Fibroblast of lung (primary cell): ENCODE measurements at regions not wholly inside any gene's neighbourhood (a gene's known extent, or its start where the extent isn't known, plus 50 kb on each side); places are given as distances from the start of the nearest gene placed in this dataset.

ENCODE experiments used
- DNase-seq, 2 donors: peaks; one replicate each; pipeline versions ENCODE4 v3.0.0 to v3.0.0-alpha.2; 2010; ENCODE audit warnings: low read depth in 2 of 2
- H2AFZ ChIP-seq: 2 replicates; pipeline ENCODE4 v1.5.1; 2012; ENCODE audit warnings: low read length, control low read depth, inconsistent platforms
- H3K27ac ChIP-seq: 2 replicates; pipeline ENCODE4 v1.5.1; 2011; ENCODE audit warnings: low read length, control low read depth; ENCODE audit not compliant: insufficient read depth
- H3K27me3 ChIP-seq: 2 replicates; pipeline ENCODE4 v1.5.1; 2011; ENCODE audit warnings: mild to moderate bottlenecking, low read length; ENCODE audit not compliant: control insufficient read depth, insufficient read depth
- H3K36me3 ChIP-seq: 2 replicates; pipeline ENCODE4 v1.5.1; 2011; ENCODE audit warnings: low read length; ENCODE audit not compliant: control insufficient read depth, insufficient read depth
- H3K4me1 ChIP-seq: 2 replicates; pipeline ENCODE4 v1.5.1; 2011; ENCODE audit warnings: low read length; ENCODE audit not compliant: control insufficient read depth, insufficient read depth; ENCODE audit errors: extremely low read depth
- H3K4me2 ChIP-seq: 2 replicates; pipeline ENCODE4 v1.5.1; 2011; ENCODE audit warnings: low read length, control low read depth; ENCODE audit not compliant: insufficient read depth; ENCODE audit errors: extremely low read depth
- H3K4me3 ChIP-seq, 4 experiments: fragments of 200-600 bp in 1 of 4; sonication (generic) in 1 of 4; replicated peaks in 1 of 4; 2 replicates each; pipeline ENCODE4 v1.5.1; 2011 to 2016; ENCODE audit warnings: low read length in 4 of 4, low read depth in 3 of 4, mild to moderate bottlenecking in 3 of 4, control low read depth in 2 of 4, inconsistent platforms in 1 of 4, mixed read lengths in 1 of 4; ENCODE audit not compliant: insufficient read depth in 1 of 4; ENCODE audit errors: control extremely low read depth in 1 of 4
- H3K79me2 ChIP-seq: 2 replicates; pipeline ENCODE4 v1.5.1; 2012; ENCODE audit warnings: mild to moderate bottlenecking, low read length, inconsistent platforms; ENCODE audit not compliant: control insufficient read depth, insufficient read depth
- H3K9ac ChIP-seq: 2 replicates; pipeline ENCODE4 v1.5.1; 2011; ENCODE audit warnings: mild to moderate bottlenecking, low read length, control low read depth; ENCODE audit not compliant: insufficient read depth
- H3K9me3 ChIP-seq: 2 replicates; pipeline ENCODE4 v1.5.1; 2012; ENCODE audit warnings: low read depth, low read length; ENCODE audit not compliant: control insufficient read depth, insufficient read depth
- H4K20me1 ChIP-seq: 2 replicates; pipeline ENCODE4 v1.5.1; 2011; ENCODE audit warnings: low read length; ENCODE audit not compliant: control insufficient read depth, insufficient read depth; ENCODE audit errors: extremely low read depth
- CTCF ChIP-seq, 2 donors: IDR thresholded peaks in 1 of 2; conservative IDR thresholded peaks in 1 of 2; 1 replicate in 1 of 2; 2 replicates in 1 of 2; pipeline ENCODE4 v1.5.1; 2011 to 2012; ENCODE audit warnings: low read length in 2 of 2, control low read depth in 1 of 2, inconsistent platforms in 1 of 2, low read depth in 1 of 2, mild to moderate bottlenecking in 1 of 2
- EZH2 ChIP-seq: IDR thresholded peaks from 2 replicates; pipeline ENCODE4 v1.5.1; 2012; ENCODE audit warnings: low read length, control low read depth, mild to moderate bottlenecking; ENCODE audit errors: missing control alignments

- Histone ChIP-seq H3K9me3 (no peaks in the 10 kb centered on the region), H3K27me3 (peaks cover 20% of the 10 kb centered on the region), H2AFZ (no peak overlapping the region), H3K36me3 (no peaks in the 10 kb centered on the region), H3K27ac (no peak overlapping the region), H4K20me1 (no peaks in the 10 kb centered on the region), H3K9ac (no peak overlapping the region), H3K4me2 (no peak overlapping the region), H3K4me1 (no peaks in the 10 kb centered on the region), H3K4me3 (no peak overlapping the region), H3K79me2 (no peaks in the 10 kb centered on the region)
- no peak for DNase-seq
- TF ChIP-seq EZH2 = no peak
Observed at GRCh38 chr5:135115591-135115990, 81.6 kb upstream of the PITX1 start.

- Histone ChIP-seq H3K36me3 (no peaks in the 10 kb centered on the region), H3K4me1 (no peaks in the 10 kb centered on the region), H3K79me2 (no peaks in the 10 kb centered on the region), H3K4me2 (no peak overlapping the region), H3K4me3 (no peak overlapping the region), H2AFZ (no peak overlapping the region), H4K20me1 (no peaks in the 10 kb centered on the region), H3K27ac (no peak overlapping the region), H3K9me3 (no peaks in the 10 kb centered on the region), H3K9ac (no peak overlapping the region), H3K27me3 (peaks cover 16% of the 10 kb centered on the region)
- TF ChIP-seq CTCF (conservative IDR thresholded peaks at IDR 0.05 in 1 of 2, IDR thresholded peaks at IDR 0.05 in 1 of 2; ENCODE audit: low read depth in 1 of 2, low read length in 2 of 2) (no peak), EZH2 (no peak)
- DNase-seq = no peak
Observed at GRCh38 chr5:135114759-135115158, 80.7 kb upstream of the PITX1 start.

- H3K4me2 ChIP-seq = no peak overlapping the region
- no peak for DNase-seq
- no peaks in the 10 kb centered on the region for H3K79me2 ChIP-seq
- H3K9ac ChIP-seq = no peak overlapping the region
- H3K27ac ChIP-seq = no peak overlapping the region
- no peak overlapping the region for H3K4me3 ChIP-seq
- H3K36me3 ChIP-seq = no peaks in the 10 kb centered on the region
- peaks cover 20% of the 10 kb centered on the region for H3K27me3 ChIP-seq
- TF ChIP-seq CTCF (conservative IDR thresholded peaks at IDR 0.05 in 1 of 2, IDR thresholded peaks at IDR 0.05 in 1 of 2; ENCODE audit: low read depth in 1 of 2, low read length in 2 of 2) (no peak), EZH2 (no peak)
- no peak overlapping the region for H2AFZ ChIP-seq
- H4K20me1 ChIP-seq = no peaks in the 10 kb centered on the region
- H3K9me3 ChIP-seq = no peaks in the 10 kb centered on the region
- no peaks in the 10 kb centered on the region for H3K4me1 ChIP-seq
Observed at GRCh38 chr5:135112008-135112725, 78.1 kb upstream of the PITX1 start.
